GM13977 (cell line): ENCODE measurements at regions not wholly inside any gene's neighbourhood (a gene's known extent, or its start where the extent isn't known, plus 50 kb on each side); places are given as distances from the start of the nearest gene placed in this dataset.
"Not testable (repeated sequence)": the region's sequence is repeated elsewhere in the genome, so short reads cannot be mapped to it uniquely, and the experiment has no call there.

Source experiments
- DNase-seq: peaks from one replicate; pipeline ENCODE4 v3.0.0; 2012; ENCODE audit warnings: low spot score
- in situ Hi-C: fragments of 300-500 bp; cut with MboI; formaldehyde crosslinking; loops from one replicate; pipeline ENCODE4 v1.12.0; 2022; ENCODE audit warnings: low sequenced_read_pairs, low pct_unique_long_range_greater_than_20kb, mixed read lengths, inconsistent platforms; ENCODE audit not compliant: unreplicated experiment

GRCh38 chr1:149635290-149635899, 51.7 kb downstream of the PPIAL4C start:
- not testable (repeated sequence) for DNase-seq

GRCh38 chr1:149636286-149637122, 52.9 kb downstream of the PPIAL4C start:
- in situ Hi-C loops, result not testable (repeated sequence)
- DNase-seq, result peak; percentile 50

More at GRCh38 chr1:149635290-149635899, 51.7 kb downstream of the PPIAL4C start:
- in situ Hi-C loops, result not testable (repeated sequence)

GRCh38 chr1:149638481-149638880, 54.8 kb downstream of the PPIAL4C start:
- DNase-seq, in situ Hi-C loops: not testable (repeated sequence)

- DNase-seq, in situ Hi-C loops: not testable (repeated sequence)
Observed at GRCh38 chr1:149638901-149639658, 55.4 kb downstream of the PPIAL4C start.

GRCh38 chr1:149641179-149641578, 57.5 kb downstream of the PPIAL4C start:
- in situ Hi-C loops, DNase-seq: not testable (repeated sequence)

DNA sequence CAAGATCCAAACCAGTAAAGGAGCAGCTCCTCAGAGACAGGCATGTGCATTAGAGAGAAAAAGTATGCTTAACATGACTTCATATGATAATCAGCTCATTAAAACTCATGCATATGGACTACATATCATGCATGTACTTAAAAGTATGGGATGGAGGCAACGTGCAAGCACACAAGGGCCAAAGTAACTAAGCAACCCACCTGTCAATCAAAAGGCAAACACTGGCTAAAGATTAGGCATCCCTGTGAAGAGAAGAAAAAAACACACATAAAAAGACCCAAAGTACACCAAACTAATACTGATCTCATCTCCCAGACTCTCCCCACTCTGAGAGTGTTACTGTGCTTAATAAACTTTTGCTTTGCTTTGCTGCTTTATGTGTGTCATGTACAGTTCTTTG, 61.2 kb downstream of the PPIAL4C start:
- in situ Hi-C loops, DNase-seq: not testable (repeated sequence)

GRCh38 chr1:149646360-149647017, 62.8 kb downstream of the PPIAL4C start:
- in situ Hi-C loops, DNase-seq: not testable (repeated sequence)

DNA sequence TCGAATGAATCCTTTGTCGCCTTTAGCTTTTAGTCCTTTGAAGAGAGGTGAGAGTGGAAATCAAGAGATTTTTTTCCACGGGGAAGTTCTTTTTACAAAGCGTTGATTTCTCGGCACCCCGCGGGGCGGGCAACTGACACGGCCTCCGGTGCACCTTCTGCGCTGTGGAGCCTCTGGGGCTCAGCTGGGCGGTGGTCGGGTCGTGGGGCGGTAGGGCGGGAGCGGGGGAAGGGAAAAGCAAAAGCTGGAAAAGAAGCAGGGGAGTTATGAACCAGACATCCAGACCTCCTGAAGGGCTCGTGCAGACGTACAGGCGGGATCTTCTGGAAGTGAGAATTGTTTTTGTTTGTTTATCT, 63.3 kb downstream of the PPIAL4C start:
- in situ Hi-C loops, DNase-seq: not testable (repeated sequence)

GRCh38 chr1:149657750-149658149, 74.1 kb downstream of the PPIAL4C start:
- in situ Hi-C loops, DNase-seq: not testable (repeated sequence)

- DNase-seq, in situ Hi-C loops: not testable (repeated sequence)
Observed at GRCh38 chr1:149658175-149658574, 74.5 kb downstream of the PPIAL4C start.

- DNase-seq, in situ Hi-C loops: not testable (repeated sequence)
Observed at GRCh38 chr1:149664624-149665023, 81.0 kb downstream of the PPIAL4C start.

- in situ Hi-C loops, DNase-seq: not testable (repeated sequence)
Observed at GRCh38 chr1:149665033-149665432, 81.4 kb downstream of the PPIAL4C start.

- in situ Hi-C loops, result not testable (repeated sequence)
Observed at GRCh38 chr1:149665528-149665927, 81.9 kb downstream of the PPIAL4C start.

GRCh38 chr1:149673231-149673909, 89.7 kb downstream of the PPIAL4C start:
- in situ Hi-C loops, DNase-seq: not testable (repeated sequence)

More at GRCh38 chr1:149665528-149665927, 81.9 kb downstream of the PPIAL4C start:
- DNase-seq, result not testable (repeated sequence)

DNA sequence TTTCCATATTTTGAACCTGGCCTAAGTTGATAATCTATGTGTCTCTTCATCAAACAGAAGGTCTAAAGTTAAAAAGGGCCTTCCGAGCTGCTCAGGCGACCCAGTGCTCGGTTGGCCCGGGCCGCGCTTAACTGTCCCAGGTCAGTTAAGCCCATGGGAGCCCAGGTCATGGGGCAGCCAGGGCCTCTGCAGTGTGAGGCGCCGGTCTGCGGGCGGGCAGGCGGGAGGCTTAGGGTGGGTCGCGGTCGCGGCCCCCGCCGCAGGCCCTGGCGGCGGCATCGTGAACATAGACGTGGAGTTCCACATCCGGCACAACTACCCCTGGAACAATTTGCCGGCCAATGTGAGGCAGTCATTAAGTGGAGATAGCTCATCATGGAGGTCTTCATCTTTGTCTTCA, 91.3 kb downstream of the PPIAL4C start:
- in situ Hi-C loops, DNase-seq: not testable (repeated sequence)

GRCh38 chr1:149677359-149677758, 93.7 kb downstream of the PPIAL4C start:
- in situ Hi-C loops, DNase-seq: not testable (repeated sequence)

GRCh38 chr1:149686593-149687238, 95.8 kb upstream of the FCGR1A start:
- in situ Hi-C loops, DNase-seq: not testable (repeated sequence)
